Pancreas (tissue), 10 donors: ENCODE measurements at regions not wholly inside any gene's neighbourhood (a gene's known extent, or its start where the extent isn't known, plus 50 kb on each side); places are given as distances from the start of the nearest gene placed in this dataset.

Experiments
- ATAC-seq, 4 donors: fragments of 200-7000 bp; cut with Tn5 transposase; one replicate each; pipeline versions ENCODE4 v1.8.0 to v1.9.1; 2020; ENCODE audit warnings: mild to moderate bottlenecking in 4 of 4, moderate library complexity in 4 of 4
- DNase-seq, 6 donors: peaks; one replicate each; pipeline ENCODE4 v3.0.0-alpha.2; 2020
- FAIRE-seq: peaks from 2 replicates; lab custom pipeline; 2012; peaks lifted over from hg19 to GRCh38; lab: Jason Lieb, UNC
- H3K27ac ChIP-seq, 4 donors: fragments of 200-600 bp; sonication (generic); 1 replicate in 3 of 4; 2 replicates in 1 of 4; pipeline versions ENCODE4 v1.5.0 to v1.8.0; 2020
- H3K27me3 ChIP-seq, 4 donors: fragments of 200-600 bp; one replicate each; pipeline ENCODE4 v1.8.0; 2021
- H3K36me3 ChIP-seq, 3 donors: fragments of 200-600 bp; sonication (generic) in 1 of 3; one replicate each; pipeline versions ENCODE4 v1.5.0 to v1.8.0; 2020 to 2021
- H3K4me1 ChIP-seq, 3 donors: fragments of 200-600 bp; one replicate each; pipeline ENCODE4 v1.8.0; 2021
- H3K4me3 ChIP-seq, 4 donors: fragments of 200-600 bp; sonication (generic) in 2 of 4; one replicate each; pipeline versions ENCODE4 v1.5.0 to v1.8.0; 2020 to 2021
- H3K9me3 ChIP-seq, 4 donors: fragments of 200-600 bp; one replicate each; pipeline ENCODE4 v1.8.0; 2021
- CTCF ChIP-seq, 4 donors: fragments of 200-600 bp; sonication (generic) in 3 of 4; IDR thresholded peaks; one replicate each; pipeline versions ENCODE4 v1.5.0 to v1.8.0; 2021; ENCODE audit warnings: antibody characterized with exemption in 4 of 4
- WGBS, 2 donors: extraction: QIAGEN DNeasy Blood & Tissue Kit; methylation state at CpG; one replicate each; pipeline ENCODE4 v1.1.7; 2013; 5-methylcytosine and 5-hydroxymethylcytosine counted together
- intact Hi-C, 3 donors: fragments of 100-400 bp; cut with DNase I; formaldehyde crosslinking; loops; one replicate each; pipeline versions ENCODE4 v1.11.1 to v1.14.2; 2022
- donor health status: healthy with polysubstance abuse.
- donor health status: DM: no; HTN: no; CAD: no; lungs with moderate emphysema.
- donor health status: DM: no; HTN: no; CAD: no.
- donor health status: control.
- donor health status: control.
- donor health status: Bipolar disorder and iron deficiency.
- donor health status: DM: yes; HTN: yes; CAD: no.
- donor health status: DM: no; HTN: no; CAD: no.
- donor health status: DM: no; HTN: no; CAD: no.
- donor health status: DM: yes; HTN: yes; CAD: no.

GRCh38 chr6:113750151-113750855, 106.8 kb upstream of the MARCKS start:
- H3K27ac ChIP-seq: no peak overlapping the region
- no peaks in the 10 kb centered on the region for H3K27me3 ChIP-seq
- ATAC-seq: no peak
- no peak for DNase-seq
- no peak for TF ChIP-seq CTCF (IDR thresholded peaks at IDR 0.05)
- H3K36me3 ChIP-seq: no peaks in the 10 kb centered on the region
- FAIRE-seq: no peak
- H3K9me3 ChIP-seq: no peaks in the 10 kb centered on the region
- H3K4me3 ChIP-seq: no peak overlapping the region
- intact Hi-C loops: no loop called here
- H3K4me1 ChIP-seq: no peaks in the 10 kb centered on the region
- WGBS, 2 donors: 69 to 92% methylated on average over 1 of the region's 1 CpG

- DNase-seq (no peak), ATAC-seq (no peak), FAIRE-seq (no peak)
- no peak for TF ChIP-seq CTCF (IDR thresholded peaks at IDR 0.05)
- no peaks in the 10 kb centered on the region for H3K36me3 ChIP-seq
- no peak overlapping the region for H3K4me3 ChIP-seq
- 79 to 85% methylated on average over 1 of the region's 1 CpG for WGBS, 2 donors
- no peak overlapping the region for H3K27ac ChIP-seq
- intact Hi-C loops: no loop called here
- no peaks in the 10 kb centered on the region for H3K9me3 ChIP-seq
- H3K27me3 ChIP-seq: no peaks in the 10 kb centered on the region
- no peaks in the 10 kb centered on the region for H3K4me1 ChIP-seq
These were observed 102.9 kb upstream of the MARCKS start for GRCh38 chr6:113754291-113754690.

GRCh38 chr6:113755449-113756289, 101.5 kb upstream of the MARCKS start:
- Histone ChIP-seq H3K27ac (no peak overlapping the region), H3K9me3 (no peaks in the 10 kb centered on the region), H3K4me1 (no peaks in the 10 kb centered on the region), H3K4me3 (no peak overlapping the region), H3K27me3 (no peaks in the 10 kb centered on the region), H3K36me3 (no peaks in the 10 kb centered on the region)
- DNase-seq (no peak), FAIRE-seq (no peak), ATAC-seq (no peak)
- WGBS, 2 donors: 91 to 95% methylated on average over 4 of the region's 4 CpGs
- TF ChIP-seq CTCF (IDR thresholded peaks at IDR 0.05): no peak
- intact Hi-C loops: no loop called here

GRCh38 chr6:113756290-113756665, 100.9 kb upstream of the MARCKS start:
- TF ChIP-seq CTCF (IDR thresholded peaks at IDR 0.05): no peak
- intact Hi-C loops: no loop called here
- no peaks in the 10 kb centered on the region for H3K27me3 ChIP-seq
- FAIRE-seq (no peak), ATAC-seq (no peak), DNase-seq (no peak)
- no peak overlapping the region for H3K4me3 ChIP-seq
- 91 to 96% methylated on average over 2 of the region's 2 CpGs for WGBS, 2 donors
- H3K4me1 ChIP-seq: no peaks in the 10 kb centered on the region
- no peaks in the 10 kb centered on the region for H3K36me3 ChIP-seq
- H3K9me3 ChIP-seq: no peaks in the 10 kb centered on the region
- no peak overlapping the region for H3K27ac ChIP-seq

- ATAC-seq (no peak), FAIRE-seq (no peak), DNase-seq (no peak)
- Histone ChIP-seq H3K4me1 (peaks cover 0 to 1% (median 0%) of the 10 kb centered on the region in 3 donors), H3K4me3 (no peak overlapping the region), H3K27me3 (no peaks in the 10 kb centered on the region), H3K36me3 (no peaks in the 10 kb centered on the region), H3K9me3 (no peaks in the 10 kb centered on the region), H3K27ac (no peak overlapping the region)
- intact Hi-C loops: no loop called here
- 73 to 75% methylated on average over 7 of the region's 7 CpGs for WGBS, 2 donors
- no peak for TF ChIP-seq CTCF (IDR thresholded peaks at IDR 0.05)
These were observed 98.9 kb upstream of the MARCKS start for GRCh38 chr6:113758214-113758613.
